ENCODE measurements at regions not wholly inside any gene's neighbourhood (a gene's known extent, or its start where the extent isn't known, plus 50 kb on each side); places are given as distances from the start of the nearest gene placed in this dataset.

DNA sequence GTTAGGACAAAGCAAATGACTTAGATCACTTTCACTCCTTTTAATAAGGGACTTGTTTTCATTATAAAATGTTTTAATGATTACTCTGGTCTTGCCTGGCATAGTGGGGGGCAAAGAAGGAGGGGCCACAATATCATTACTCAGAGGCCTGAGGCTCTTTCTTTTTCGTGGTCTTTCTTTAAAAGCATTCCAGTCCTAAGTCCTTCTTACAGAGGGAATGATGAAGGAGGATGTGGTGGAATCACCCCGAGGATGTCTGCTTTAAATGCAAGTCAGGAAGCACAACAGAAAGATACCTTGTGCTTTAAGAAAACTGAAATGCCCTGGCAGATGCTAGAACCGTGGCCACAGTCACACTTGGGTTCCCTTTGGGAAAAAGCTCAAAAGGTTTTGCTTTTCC lies 379.1 kb downstream of the INHBA start:
- no peak for TF ChIP-seq GATA2 (IDR thresholded peaks at IDR 0.05; ENCODE audit: low read depth, low read length)
- TF ChIP-seq GATA3 (IDR thresholded peaks at IDR 0.05; ENCODE audit: low read depth, low read length) = no peak
